Activated naive CD4-positive, alpha-beta T cell treated with anti-CD3 and anti-CD28 coated beads, Interleukin-2, amount 50 U/mL, for 24 hours (primary cell): ENCODE measurements at regions not wholly inside any gene's neighbourhood (a gene's known extent, or its start where the extent isn't known, plus 50 kb on each side); places are given as distances from the start of the nearest gene placed in this dataset.

Source experiments
- H3K27ac Mint-ChIP-seq: one replicate; pipeline ENCODE4 v1.8.0; 2021; ENCODE audit warnings: mild to moderate bottlenecking, mixed read lengths
- H3K27me3 Mint-ChIP-seq: one replicate; pipeline ENCODE4 v1.8.0; 2021; ENCODE audit warnings: mixed read lengths
- H3K36me3 Mint-ChIP-seq: one replicate; pipeline ENCODE4 v1.8.0; 2021; ENCODE audit warnings: mixed read lengths
- H3K4me1 Mint-ChIP-seq: one replicate; pipeline ENCODE4 v1.8.0; 2021; ENCODE audit warnings: mixed read lengths
- H3K4me3 Mint-ChIP-seq: one replicate; pipeline ENCODE4 v1.8.0; 2021; ENCODE audit warnings: mild to moderate bottlenecking, mixed read lengths
- H3K9me3 Mint-ChIP-seq: one replicate; pipeline ENCODE4 v1.8.0; 2021; ENCODE audit warnings: mixed read lengths

DNA sequence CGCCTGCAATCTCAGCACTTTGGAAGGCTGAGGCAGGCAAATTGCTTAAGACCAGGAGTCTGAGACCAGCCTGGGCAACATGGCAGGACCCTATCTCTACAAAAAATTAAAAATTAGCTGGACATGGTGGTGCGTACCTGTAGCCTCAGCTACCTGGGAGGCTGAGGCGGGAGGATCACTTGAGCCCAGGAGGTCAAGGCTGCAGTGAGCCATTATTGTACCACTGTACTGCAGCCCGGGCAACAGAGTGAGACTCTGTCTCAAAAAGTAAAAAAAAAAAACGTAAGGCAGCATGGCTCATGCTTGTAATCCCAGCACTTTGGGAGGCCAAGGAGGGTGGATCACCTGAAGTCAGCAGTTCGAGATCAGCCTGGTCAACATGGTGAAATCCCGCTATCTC lies 263.6 kb downstream of the PARN start:
- Mint-ChIP-seq H3K27me3 (no peaks in the 10 kb centered on the region), H3K36me3 (no peaks in the 10 kb centered on the region), H3K9me3 (no peaks in the 10 kb centered on the region), H3K4me1 (no peaks in the 10 kb centered on the region), H3K27ac (no peak overlapping the region), H3K4me3 (no peak overlapping the region)

DNA sequence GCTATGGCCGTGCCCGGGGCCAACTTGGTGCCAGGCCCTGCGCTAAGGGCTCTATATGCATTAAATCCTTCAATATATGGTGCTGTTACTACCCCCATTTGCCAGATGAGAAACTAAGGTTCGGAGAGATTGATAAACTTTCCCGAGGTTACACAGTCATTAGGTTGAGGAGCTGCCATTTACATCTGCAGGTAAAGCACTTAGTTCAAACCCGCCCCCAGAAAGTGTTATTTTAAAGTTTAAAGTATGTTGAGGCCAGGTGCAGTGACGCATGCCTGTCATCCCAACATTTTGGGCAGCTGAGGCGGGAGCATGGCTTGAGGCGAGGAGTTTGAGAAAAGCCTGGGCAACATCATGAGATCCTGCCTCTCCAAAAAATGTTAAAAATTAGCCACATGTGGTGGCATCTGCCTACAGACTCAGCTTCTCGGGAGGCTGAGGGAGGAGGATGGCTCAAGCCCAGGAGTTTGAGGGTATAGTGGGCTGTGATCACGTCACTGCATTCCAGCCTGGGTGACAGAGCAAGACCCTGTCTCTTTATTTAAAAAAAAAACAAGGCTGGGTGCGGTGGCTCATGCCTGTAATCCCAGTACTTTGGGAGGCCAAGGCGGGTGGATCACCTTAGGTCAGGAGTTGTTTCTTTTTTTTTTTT lies 264.7 kb downstream of the PARN start:
- no peak overlapping the region for H3K4me3 Mint-ChIP-seq
- H3K9me3 Mint-ChIP-seq, result no peaks in the 10 kb centered on the region
- no peaks in the 10 kb centered on the region for H3K4me1 Mint-ChIP-seq

DNA sequence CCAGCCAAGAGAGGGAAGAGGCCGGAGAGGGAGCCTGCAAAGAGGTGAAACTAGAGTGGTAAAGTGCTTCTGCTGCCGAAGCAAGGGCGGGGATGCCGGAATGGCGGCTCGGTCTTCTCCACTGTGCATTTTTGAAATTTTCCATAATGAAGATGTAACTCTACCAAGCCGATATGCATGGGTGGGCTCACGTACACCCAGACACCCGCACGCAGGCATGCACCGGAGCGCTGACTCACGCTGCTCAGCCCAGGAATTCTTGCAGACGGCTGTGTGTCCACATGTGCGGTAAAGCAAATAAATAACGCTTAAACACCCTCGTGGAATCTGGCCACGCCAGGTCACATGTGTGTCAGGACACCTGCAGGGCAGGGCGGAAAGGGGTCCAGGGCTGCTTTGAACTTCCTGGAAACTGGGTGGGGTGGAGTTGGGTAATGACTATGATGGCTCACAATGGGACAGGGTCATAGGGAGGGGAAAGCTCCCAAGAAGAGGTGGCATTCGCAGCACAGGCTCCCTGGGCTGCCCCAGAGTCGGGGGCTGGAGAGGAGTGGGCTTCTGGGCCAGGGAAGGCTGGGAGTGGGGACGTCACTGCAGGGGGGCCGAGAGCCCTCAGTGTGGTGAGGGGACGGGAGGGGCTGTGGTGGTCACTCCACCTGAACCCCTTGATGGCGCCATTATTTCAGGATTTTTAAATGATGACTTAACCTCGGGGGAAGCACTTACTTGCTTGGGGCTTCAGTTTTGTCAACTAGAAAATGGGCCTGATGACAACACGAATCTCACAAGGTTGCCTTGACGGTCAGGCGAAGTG lies 265.5 kb downstream of the PARN start:
- Mint-ChIP-seq H3K27ac (no peak overlapping the region), H3K9me3 (no peaks in the 10 kb centered on the region), H3K27me3 (no peaks in the 10 kb centered on the region), H3K4me3 (no peak overlapping the region), H3K36me3 (no peaks in the 10 kb centered on the region), H3K4me1 (no peaks in the 10 kb centered on the region)

More for the DNA sequence above, 264.7 kb downstream of the PARN start:
- no peak overlapping the region for H3K27ac Mint-ChIP-seq
- no peaks in the 10 kb centered on the region for H3K27me3 Mint-ChIP-seq
- no peaks in the 10 kb centered on the region for H3K36me3 Mint-ChIP-seq

DNA sequence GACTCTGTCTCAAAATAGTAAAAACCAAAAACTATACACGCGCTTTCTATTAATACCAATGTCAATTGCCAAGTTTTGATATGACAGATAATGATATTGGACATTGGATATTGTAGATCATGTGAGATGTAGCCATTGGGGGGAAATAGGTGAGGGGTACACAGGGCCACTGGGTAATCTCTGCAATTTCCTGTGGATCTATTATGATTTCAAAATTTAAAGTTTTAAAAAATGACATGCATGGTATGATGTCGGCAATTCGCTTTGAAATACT lies 266.0 kb downstream of the PARN start:
- H3K27me3 Mint-ChIP-seq, result no peaks in the 10 kb centered on the region
- no peak overlapping the region for H3K4me3 Mint-ChIP-seq
- no peaks in the 10 kb centered on the region for H3K36me3 Mint-ChIP-seq
- H3K9me3 Mint-ChIP-seq, result no peaks in the 10 kb centered on the region
- H3K4me1 Mint-ChIP-seq, result no peaks in the 10 kb centered on the region
- H3K27ac Mint-ChIP-seq, result no peak overlapping the region

DNA sequence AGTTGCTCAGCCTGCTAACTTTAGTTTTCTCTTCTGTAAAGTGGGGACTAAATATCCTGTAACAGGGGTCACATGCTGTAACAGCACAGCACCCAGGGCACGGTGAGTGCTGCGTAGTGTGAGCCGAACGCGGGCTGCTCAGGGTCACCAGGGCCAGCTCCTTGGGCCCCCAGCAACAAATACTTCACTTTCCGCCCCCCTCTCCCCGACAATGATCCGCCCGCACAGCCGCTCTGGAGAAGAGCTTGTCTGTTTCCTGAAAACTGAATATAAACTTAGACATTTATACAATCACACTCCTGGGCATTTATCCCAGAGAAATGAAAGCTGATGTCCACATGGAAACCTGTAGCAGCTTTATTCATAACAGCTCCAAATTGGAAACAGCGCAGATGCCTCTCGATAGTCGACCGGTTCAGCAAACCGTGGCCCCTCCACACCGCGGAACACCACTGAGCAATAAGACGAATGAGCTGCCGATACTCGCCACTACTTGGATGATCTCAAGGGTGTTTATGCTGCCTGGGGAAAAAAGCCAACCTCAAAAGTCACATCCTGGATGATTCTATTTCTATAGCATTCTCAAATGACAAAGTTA lies 267.2 kb downstream of the PARN start:
- no peaks in the 10 kb centered on the region for H3K9me3 Mint-ChIP-seq
- no peaks in the 10 kb centered on the region for H3K4me1 Mint-ChIP-seq
- no peaks in the 10 kb centered on the region for H3K36me3 Mint-ChIP-seq
- H3K27ac Mint-ChIP-seq, result no peak overlapping the region
- H3K27me3 Mint-ChIP-seq, result no peaks in the 10 kb centered on the region
- no peak overlapping the region for H3K4me3 Mint-ChIP-seq

DNA sequence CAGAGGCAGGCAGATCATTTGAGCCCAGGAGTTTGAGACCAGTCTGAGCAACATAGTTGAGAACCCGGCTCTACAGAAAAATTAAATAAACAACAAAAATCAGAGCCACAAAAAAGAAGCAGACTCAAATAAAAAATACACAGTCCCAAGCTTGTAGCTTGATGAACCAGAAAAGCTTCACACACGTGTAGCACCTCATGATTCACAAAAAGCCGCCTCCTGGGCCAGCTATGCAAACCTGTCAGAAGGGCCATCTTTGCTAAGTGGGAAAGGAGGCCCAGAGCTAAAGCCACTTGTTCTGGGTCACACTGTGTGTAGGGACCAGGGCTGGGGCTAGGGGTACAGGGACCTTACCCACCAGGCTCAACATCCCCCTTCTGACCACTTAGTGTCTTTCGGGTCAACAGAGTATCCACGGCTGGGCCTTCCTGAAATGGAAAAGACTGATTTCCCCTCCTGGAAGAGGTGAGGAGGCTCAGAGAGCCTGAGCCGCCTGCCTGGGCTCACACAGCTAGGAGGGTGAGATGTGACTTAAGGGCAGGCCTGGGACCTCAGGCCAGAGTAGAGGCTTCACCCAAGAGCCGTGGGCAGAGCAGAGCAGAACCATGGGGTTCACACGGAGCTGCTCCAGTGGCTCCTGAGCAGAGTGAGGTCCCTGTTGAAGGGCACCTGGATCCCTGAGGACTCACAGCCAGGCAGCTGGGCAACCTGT lies 269.6 kb downstream of the PARN start:
- no peak overlapping the region for H3K27ac Mint-ChIP-seq
- no peaks in the 10 kb centered on the region for H3K27me3 Mint-ChIP-seq
- no peaks in the 10 kb centered on the region for H3K36me3 Mint-ChIP-seq
- H3K9me3 Mint-ChIP-seq, result no peaks in the 10 kb centered on the region
- H3K4me1 Mint-ChIP-seq, result peaks cover under 1% of the 10 kb centered on the region
- no peak overlapping the region for H3K4me3 Mint-ChIP-seq

DNA sequence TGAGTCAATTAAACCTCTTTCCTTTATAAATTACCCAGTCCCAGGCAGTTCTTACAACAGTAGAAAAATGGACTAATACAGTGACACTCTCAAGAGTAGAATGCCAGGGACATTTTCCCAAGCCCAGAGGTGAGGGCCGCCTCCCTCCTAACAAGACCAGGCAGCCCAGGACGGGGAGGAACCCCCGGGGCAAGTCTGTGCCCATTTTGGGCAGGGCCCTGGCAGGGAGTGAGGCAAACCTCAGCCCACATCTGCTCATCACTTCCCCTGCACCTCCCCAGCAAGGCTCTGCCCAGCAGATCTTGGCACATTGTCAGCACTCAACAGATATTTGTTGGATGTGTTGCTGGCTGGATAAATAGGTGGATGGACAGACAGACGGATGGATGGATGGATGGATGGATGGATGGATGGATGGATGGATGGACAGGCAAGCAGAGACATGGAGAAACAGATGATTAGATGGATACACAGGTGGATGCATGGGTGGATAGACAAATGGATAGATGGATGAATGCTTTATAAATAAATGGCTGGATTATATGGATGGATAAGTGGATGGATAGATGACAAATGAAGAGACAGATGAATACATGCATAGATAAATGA lies 271.3 kb downstream of the PARN start:
- H3K27ac Mint-ChIP-seq, result no peak overlapping the region
- H3K9me3 Mint-ChIP-seq, result no peaks in the 10 kb centered on the region
- no peaks in the 10 kb centered on the region for H3K27me3 Mint-ChIP-seq

DNA sequence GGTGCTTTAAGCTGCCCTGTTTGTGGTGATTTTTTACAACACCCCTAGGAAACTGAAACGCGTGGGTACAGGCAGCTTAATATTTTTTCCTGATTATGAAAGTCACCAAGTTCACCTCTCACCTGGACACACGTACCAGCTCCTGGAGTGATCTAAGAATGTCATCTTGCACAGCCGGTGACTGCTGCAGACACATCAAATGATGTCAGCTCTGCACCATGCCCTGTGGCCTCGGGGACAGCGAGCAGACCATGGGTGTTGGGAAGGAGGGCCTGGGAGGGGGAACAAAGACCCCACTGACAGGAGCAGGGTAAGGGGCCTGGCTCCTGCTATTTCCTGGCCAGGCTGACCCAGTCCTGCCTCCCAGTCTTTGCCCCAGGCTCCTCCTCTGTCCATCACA lies 272.7 kb downstream of the PARN start:
- Mint-ChIP-seq H3K9me3 (no peaks in the 10 kb centered on the region), H3K4me1 (peaks cover 11% of the 10 kb centered on the region), H3K4me3 (no peak overlapping the region), H3K27ac (no peak overlapping the region), H3K27me3 (no peaks in the 10 kb centered on the region), H3K36me3 (no peaks in the 10 kb centered on the region)

More for the DNA sequence above, 271.3 kb downstream of the PARN start:
- peaks cover 11% of the 10 kb centered on the region for H3K4me1 Mint-ChIP-seq
- no peak overlapping the region for H3K4me3 Mint-ChIP-seq
- H3K36me3 Mint-ChIP-seq, result no peaks in the 10 kb centered on the region

DNA sequence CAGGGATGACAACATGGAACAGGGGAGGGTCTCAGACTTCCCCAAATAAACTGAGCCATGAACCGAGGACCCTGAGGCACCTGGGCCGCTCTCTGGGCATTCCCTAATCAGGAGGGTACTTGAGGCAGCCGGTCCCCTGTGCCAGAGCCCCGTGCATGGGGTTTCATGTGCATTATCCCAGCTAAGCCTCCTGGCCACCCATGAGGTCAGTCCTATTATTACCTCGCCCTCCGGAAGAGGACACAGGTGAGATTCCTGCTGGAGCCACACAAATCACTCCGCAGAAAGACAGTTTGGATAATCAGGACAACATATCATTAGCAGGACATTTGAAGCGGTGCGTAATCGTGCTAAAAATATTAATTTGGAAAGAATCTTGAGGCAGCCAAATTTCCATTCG lies 274.0 kb downstream of the PARN start:
- H3K4me3 Mint-ChIP-seq, result no peak overlapping the region
- no peaks in the 10 kb centered on the region for H3K36me3 Mint-ChIP-seq
- peaks cover 11% of the 10 kb centered on the region for H3K4me1 Mint-ChIP-seq
- no peaks in the 10 kb centered on the region for H3K27me3 Mint-ChIP-seq
- no peaks in the 10 kb centered on the region for H3K9me3 Mint-ChIP-seq
- H3K27ac Mint-ChIP-seq, result no peak overlapping the region

DNA sequence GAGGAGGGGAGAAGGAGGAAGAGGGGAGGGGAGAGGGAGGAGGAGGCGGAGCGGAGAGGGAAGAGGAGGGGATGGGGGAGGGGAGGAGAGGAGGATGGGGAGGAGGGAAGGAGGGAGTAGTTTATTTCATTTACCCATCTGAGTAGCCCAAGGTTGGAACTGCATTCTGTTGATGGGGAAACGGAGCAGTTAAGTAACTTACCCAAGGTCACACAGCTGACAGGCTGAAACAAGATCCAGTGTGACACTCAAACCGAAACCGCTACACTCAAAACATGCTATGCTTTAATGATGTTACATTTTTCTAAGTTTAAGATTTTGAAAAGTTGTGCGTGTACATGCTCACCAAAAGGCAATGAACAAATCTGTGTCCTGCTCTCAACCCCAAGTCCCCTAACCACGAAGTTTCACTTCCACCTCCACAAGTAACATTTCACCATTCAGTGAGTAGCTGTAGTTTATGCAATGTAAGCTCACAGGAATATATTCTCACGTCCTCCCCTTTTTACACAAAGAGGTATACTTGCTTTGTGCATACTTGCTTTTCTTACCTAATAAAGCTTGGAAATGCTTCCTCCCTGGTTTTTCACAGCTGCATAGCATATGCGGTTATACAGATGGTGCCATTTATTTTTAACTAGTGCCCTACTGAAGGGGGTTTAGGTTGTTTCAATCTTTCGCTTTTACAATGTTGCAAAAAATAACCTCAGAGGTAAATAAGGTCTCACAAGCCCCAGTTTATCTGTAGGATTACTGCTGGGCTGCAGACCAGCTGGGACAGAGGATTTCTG lies 275.3 kb downstream of the PARN start:
- no peaks in the 10 kb centered on the region for H3K36me3 Mint-ChIP-seq
- no peak overlapping the region for H3K27ac Mint-ChIP-seq

DNA sequence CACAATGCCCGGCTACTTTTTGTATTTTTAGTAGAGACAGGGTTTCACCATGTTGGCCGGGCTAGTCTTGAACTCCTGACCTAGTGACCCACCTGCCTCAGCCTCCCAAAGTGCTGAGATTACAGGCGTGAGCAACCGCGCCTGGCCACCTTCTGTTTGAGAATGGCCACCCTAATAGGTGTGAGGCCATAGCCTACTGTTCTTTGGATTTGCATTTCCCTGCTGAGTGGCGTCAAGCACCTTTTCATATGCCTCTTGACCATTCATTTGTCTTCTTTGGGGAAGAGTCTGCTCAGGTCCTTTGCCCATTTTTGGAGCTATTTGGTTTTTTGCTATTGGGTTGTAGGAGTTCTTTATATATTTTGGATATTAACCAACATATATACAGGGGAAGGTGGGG lies 276.7 kb downstream of the PARN start:
- Mint-ChIP-seq H3K36me3 (no peaks in the 10 kb centered on the region), H3K9me3 (no peaks in the 10 kb centered on the region), H3K27me3 (no peaks in the 10 kb centered on the region), H3K4me3 (no peak overlapping the region), H3K27ac (no peak overlapping the region), H3K4me1 (peaks cover 11% of the 10 kb centered on the region)

More for the DNA sequence above, 275.3 kb downstream of the PARN start:
- H3K4me1 Mint-ChIP-seq, result peaks cover 11% of the 10 kb centered on the region
- no peaks in the 10 kb centered on the region for H3K9me3 Mint-ChIP-seq
- H3K27me3 Mint-ChIP-seq, result no peaks in the 10 kb centered on the region
- peak overlapping the region; percentile 53 for H3K4me3 Mint-ChIP-seq

DNA sequence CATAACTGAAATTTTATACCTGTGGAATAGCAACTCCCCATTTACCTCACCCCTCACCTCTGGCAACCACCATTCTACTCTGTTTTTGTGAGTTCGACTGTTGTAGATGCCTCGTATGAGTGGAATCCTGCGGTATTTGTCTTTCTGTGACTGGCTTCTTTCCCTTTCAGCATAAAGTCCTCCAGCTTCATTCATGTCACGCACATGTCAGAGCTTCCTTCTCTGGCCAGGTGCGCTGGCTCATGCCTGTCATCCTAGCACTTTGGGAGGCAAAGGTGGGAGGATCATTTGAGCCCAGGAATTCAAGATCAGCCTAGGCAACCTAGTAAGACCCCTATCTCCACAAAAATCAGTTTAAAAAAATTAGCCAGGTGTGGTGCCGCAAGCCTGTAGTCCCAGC lies 278.4 kb downstream of the PARN start:
- peak overlapping the region; percentile 8 for H3K27ac Mint-ChIP-seq
- H3K4me1 Mint-ChIP-seq, result peaks cover 11% of the 10 kb centered on the region
- H3K27me3 Mint-ChIP-seq, result no peaks in the 10 kb centered on the region
- no peaks in the 10 kb centered on the region for H3K9me3 Mint-ChIP-seq
- H3K4me3 Mint-ChIP-seq, result no peak overlapping the region
- no peaks in the 10 kb centered on the region for H3K36me3 Mint-ChIP-seq

DNA sequence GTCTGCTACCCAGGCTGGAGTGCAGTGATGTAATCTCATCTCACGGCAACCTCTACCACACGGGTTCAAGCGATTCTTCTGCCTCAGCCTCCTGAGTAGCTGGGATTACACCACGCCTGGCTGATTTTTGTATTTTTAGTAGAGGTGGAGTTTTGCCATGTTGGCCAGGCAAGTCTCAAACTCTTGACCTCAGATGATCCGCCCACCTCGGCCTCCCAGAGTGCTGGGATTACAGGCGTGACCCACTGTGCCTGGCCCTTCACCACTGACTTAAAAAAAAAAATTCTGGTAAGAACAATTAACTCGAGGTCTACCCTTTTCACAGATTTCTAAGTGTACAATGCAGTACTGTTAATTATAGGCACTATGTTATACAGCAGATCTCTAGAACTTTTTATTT lies 279.4 kb downstream of the PARN start:
- Mint-ChIP-seq H3K27ac (no peak overlapping the region), H3K4me3 (no peak overlapping the region), H3K4me1 (peaks cover 11% of the 10 kb centered on the region), H3K36me3 (no peaks in the 10 kb centered on the region), H3K9me3 (no peaks in the 10 kb centered on the region), H3K27me3 (no peaks in the 10 kb centered on the region)

DNA sequence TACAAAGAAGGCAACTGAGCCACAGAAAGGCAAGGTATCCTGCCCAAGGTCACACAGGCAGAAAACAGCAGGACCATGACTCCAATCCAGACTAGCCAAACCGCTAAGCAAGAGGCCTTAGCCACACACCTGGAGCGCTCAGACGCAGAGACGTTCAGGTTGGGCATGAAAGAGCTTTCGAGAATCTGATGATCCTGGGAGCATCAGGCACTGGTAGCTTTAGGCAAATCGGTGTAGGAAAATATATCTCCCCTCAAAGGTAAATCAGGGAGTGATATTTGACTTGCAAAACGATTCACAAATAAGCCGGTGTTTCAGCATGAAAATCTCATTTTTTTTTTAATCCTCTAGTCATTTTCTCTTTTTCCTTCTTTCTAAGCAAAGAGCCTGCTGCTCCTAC lies 279.0 kb downstream of the MRTFB start:
- no peaks in the 10 kb centered on the region for H3K9me3 Mint-ChIP-seq
- H3K27ac Mint-ChIP-seq, result no peak overlapping the region
- H3K36me3 Mint-ChIP-seq, result no peaks in the 10 kb centered on the region
- H3K4me1 Mint-ChIP-seq, result peaks cover 6% of the 10 kb centered on the region
- no peaks in the 10 kb centered on the region for H3K27me3 Mint-ChIP-seq
- no peak overlapping the region for H3K4me3 Mint-ChIP-seq

DNA sequence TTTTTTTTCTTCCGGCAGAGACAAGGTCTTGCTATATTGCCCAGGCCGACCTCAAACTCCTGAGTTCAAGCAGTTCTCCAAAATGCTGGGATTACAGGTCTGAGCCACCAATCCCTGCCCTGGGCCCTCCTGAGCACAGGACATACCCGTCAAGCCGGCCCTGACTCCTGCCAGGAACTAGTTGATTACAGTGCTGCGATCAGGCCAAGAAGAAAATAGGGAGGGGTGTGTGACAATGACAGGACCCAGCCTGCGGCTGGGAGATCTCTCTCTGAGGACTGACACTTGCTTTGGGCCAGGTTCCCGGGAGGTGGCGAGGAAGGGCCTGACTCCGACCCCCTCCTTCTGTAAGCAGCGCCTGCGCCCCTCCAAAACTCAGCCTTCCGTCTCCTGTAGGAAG lies 276.6 kb downstream of the MRTFB start:
- no peaks in the 10 kb centered on the region for H3K4me1 Mint-ChIP-seq
- no peak overlapping the region for H3K27ac Mint-ChIP-seq
- H3K27me3 Mint-ChIP-seq, result no peaks in the 10 kb centered on the region
- H3K36me3 Mint-ChIP-seq, result peaks cover 2% of the 10 kb centered on the region
- peaks cover 5% of the 10 kb centered on the region for H3K9me3 Mint-ChIP-seq
- no peak overlapping the region for H3K4me3 Mint-ChIP-seq
